ENCODE measurements at regions not wholly inside any gene's neighbourhood (a gene's known extent, or its start where the extent isn't known, plus 50 kb on each side); places are given as distances from the start of the nearest gene placed in this dataset.

DNA sequence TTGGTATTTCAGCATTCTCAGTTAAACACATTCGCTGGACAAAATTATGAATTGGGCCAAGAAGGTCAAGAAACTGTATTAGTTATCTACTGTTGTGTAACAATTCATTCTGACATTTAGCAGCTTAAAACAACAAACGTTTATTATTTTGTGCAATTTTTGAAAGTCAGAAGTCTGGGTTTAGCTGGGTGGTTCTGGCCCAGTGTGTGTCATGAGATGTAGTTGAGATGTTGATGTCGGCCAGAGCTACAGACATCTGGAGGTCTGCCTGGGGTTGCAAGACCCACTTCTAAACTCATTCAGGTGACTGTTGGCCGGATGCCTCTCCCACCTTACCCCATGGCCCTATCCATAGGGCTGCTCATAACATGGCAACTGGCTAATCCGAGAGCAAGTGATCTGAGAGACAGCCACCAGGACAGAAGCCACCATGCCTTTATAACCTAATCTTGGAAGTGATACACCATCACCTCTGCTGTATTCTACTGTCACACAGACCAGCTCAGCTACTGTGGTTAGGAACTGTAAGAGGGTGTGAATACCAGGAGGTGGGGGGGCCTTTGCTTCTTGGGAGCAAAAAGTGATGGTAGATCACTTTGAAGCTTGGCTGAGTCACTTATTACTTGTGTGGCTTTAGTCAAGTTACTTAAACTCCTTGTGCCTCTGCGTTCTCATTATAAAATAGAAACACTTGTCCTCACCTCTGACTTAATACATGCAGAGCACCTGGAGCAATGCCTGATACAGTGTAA is 217.0 kb upstream of the MYLIP start:
- ChIA-PET POLR2A (no interaction called here), CTCF (no interaction called here)
- no peaks in the 10 kb centered on the region for H3K36me3 ChIP-seq (ENCODE audit: control insufficient read depth, insufficient read depth, low read length)
- no peak for DNase-seq
- H3K4me1 Mint-ChIP-seq (ENCODE audit: low read depth, unreplicated experiment), result peaks cover 19% of the 10 kb centered on the region
- intact Hi-C loops (cut with micrococcal nuclease; ENCODE audit: unreplicated experiment), result no loop called here
- peaks cover 27% of the 10 kb centered on the region for H3K4me1 ChIP-seq
- no peaks in the 10 kb centered on the region for H3K9me3 ChIP-seq
- TF ChIP-seq CTCF (IDR thresholded peaks at IDR 0.05; ENCODE audit: insufficient read depth in 1 of 2, low read depth in 1 of 2, low read length in 1 of 2, severe bottlenecking in 1 of 2, unreplicated experiment in 1 of 2), result no peak
- peaks cover 6% of the 10 kb centered on the region for H3K36me3 Mint-ChIP-seq (ENCODE audit: insufficient read depth, unreplicated experiment)
- no peak overlapping the region for H3K27ac Mint-ChIP-seq (ENCODE audit: unreplicated experiment)
- H3K27me3 ChIP-seq (replicated peaks; ENCODE audit: control insufficient read depth, insufficient read depth, low read length), result no peaks in the 10 kb centered on the region
- no peaks in the 10 kb centered on the region for H3K9me3 Mint-ChIP-seq (ENCODE audit: unreplicated experiment)
- no peak overlapping the region for H3K4me3 Mint-ChIP-seq (ENCODE audit: unreplicated experiment)
- BruUV-seq (replicated peaks), result no TSS peak
- H3K27me3 Mint-ChIP-seq (ENCODE audit: insufficient read depth, unreplicated experiment), result no peaks in the 10 kb centered on the region
- H3K4me3 ChIP-seq (ENCODE audit: low read depth, low read length), result no peak overlapping the region

GRCh38 chr6:15909290-15910070 is 219.4 kb upstream of the MYLIP start:
- no TSS peak for BruUV-seq (replicated peaks)
- Mint-ChIP-seq H3K36me3 (ENCODE audit: insufficient read depth, unreplicated experiment) (peaks cover 6% of the 10 kb centered on the region), H3K4me1 (ENCODE audit: low read depth, unreplicated experiment) (peaks cover 19% of the 10 kb centered on the region), H3K27me3 (ENCODE audit: insufficient read depth, unreplicated experiment) (no peaks in the 10 kb centered on the region), H3K9me3 (ENCODE audit: unreplicated experiment) (no peaks in the 10 kb centered on the region), H3K4me3 (ENCODE audit: unreplicated experiment) (no peak overlapping the region), H3K27ac (ENCODE audit: unreplicated experiment) (no peak overlapping the region)
- H3K4me3 ChIP-seq (ENCODE audit: low read depth, low read length), result no peak overlapping the region
- peaks cover 27% of the 10 kb centered on the region for H3K4me1 ChIP-seq
- no peaks in the 10 kb centered on the region for H3K9me3 ChIP-seq
- DNase-seq, result no peak
- TF ChIP-seq CTCF (IDR thresholded peaks at IDR 0.05; ENCODE audit: insufficient read depth in 1 of 2, low read depth in 1 of 2, low read length in 1 of 2, severe bottlenecking in 1 of 2, unreplicated experiment in 1 of 2), result no peak
- ChIA-PET CTCF (no interaction called here), POLR2A (interaction anchor here (0.6 kb wide), 1 partner anchor 296 kb away, joined by 3 read pairs; no protein-coding TSS in a partner anchor)
- intact Hi-C loops (cut with micrococcal nuclease; ENCODE audit: unreplicated experiment), result loop anchor here (10.0 kb wide), 1 partner anchor 275 kb away; no protein-coding TSS in a partner anchor
- no peaks in the 10 kb centered on the region for H3K27me3 ChIP-seq (replicated peaks; ENCODE audit: control insufficient read depth, insufficient read depth, low read length)
- no peaks in the 10 kb centered on the region for H3K36me3 ChIP-seq (ENCODE audit: control insufficient read depth, insufficient read depth, low read length)

GRCh38 chr6:15908871-15909270 is 220.0 kb upstream of the MYLIP start:
- H3K4me3 ChIP-seq (ENCODE audit: low read depth, low read length), result no peak overlapping the region
- Mint-ChIP-seq H3K4me1 (ENCODE audit: low read depth, unreplicated experiment) (peaks cover 19% of the 10 kb centered on the region), H3K9me3 (ENCODE audit: unreplicated experiment) (no peaks in the 10 kb centered on the region), H3K36me3 (ENCODE audit: insufficient read depth, unreplicated experiment) (peaks cover 6% of the 10 kb centered on the region), H3K27me3 (ENCODE audit: insufficient read depth, unreplicated experiment) (no peaks in the 10 kb centered on the region), H3K27ac (ENCODE audit: unreplicated experiment) (peak overlapping the region; percentile 37), H3K4me3 (ENCODE audit: unreplicated experiment) (no peak overlapping the region)
- BruUV-seq (replicated peaks), result no TSS peak
- TF ChIP-seq CTCF (IDR thresholded peaks at IDR 0.05; ENCODE audit: insufficient read depth in 1 of 2, low read depth in 1 of 2, low read length in 1 of 2, severe bottlenecking in 1 of 2, unreplicated experiment in 1 of 2), result no peak
- H3K4me1 ChIP-seq, result peaks cover 27% of the 10 kb centered on the region
- H3K9me3 ChIP-seq, result no peaks in the 10 kb centered on the region
- no peaks in the 10 kb centered on the region for H3K36me3 ChIP-seq (ENCODE audit: control insufficient read depth, insufficient read depth, low read length)
- no peaks in the 10 kb centered on the region for H3K27me3 ChIP-seq (replicated peaks; ENCODE audit: control insufficient read depth, insufficient read depth, low read length)
- intact Hi-C loops (cut with micrococcal nuclease; ENCODE audit: unreplicated experiment), result loop anchor here (10.0 kb wide), 1 partner anchor 276 kb away; no protein-coding TSS in a partner anchor
- CTCF ChIA-PET, result no interaction called here
- POLR2A ChIA-PET, result interaction anchor here (1.5 kb wide), 1 partner anchor 220 kb away, joined by 3 read pairs; the partner anchor contains the start of gene MYLIP
- DNase-seq, result no peak
